AG04450 (cell line): ENCODE measurements at regions not wholly inside any gene's neighbourhood (a gene's known extent, or its start where the extent isn't known, plus 50 kb on each side); places are given as distances from the start of the nearest gene placed in this dataset.

Source experiments
- CTCF ChIA-PET: fragments of 300-600, 350-600 bp; formaldehyde crosslinking; extraction: SDS; loops from one replicate; lab custom pipeline; 2022; ENCODE audit warnings: antibody characterized with exemption, inconsistent platforms; lab: Charles Lee
- POLR2A ChIA-PET: fragments of 350-600 bp; formaldehyde crosslinking; extraction: SDS; loops from one replicate; lab custom pipeline; 2021; ENCODE audit warnings: antibody characterized with exemption, inconsistent platforms; lab: Yijun Ruan, JAX
- DNase-seq: peaks from one replicate; pipeline ENCODE4 v3.0.0-alpha.2; 2011; ENCODE audit warnings: low read depth, low spot score
- H3K27ac ChIP-seq: one replicate; pipeline ENCODE4 v1.5.1; 2012; ENCODE audit warnings: low read depth, low read length, control low read depth
- H3K27me3 ChIP-seq: one replicate; pipeline ENCODE4 v1.6.0; 2012; ENCODE audit warnings: low read length; ENCODE audit not compliant: control insufficient read depth, insufficient read depth
- H3K4me3 ChIP-seq: 2 replicates; pipeline ENCODE4 v1.5.1; 2011; ENCODE audit warnings: mild to moderate bottlenecking, low read depth, low read length, control low read depth
- H3K9me3 ChIP-seq: 2 replicates; pipeline ENCODE4 v1.5.1; 2012; ENCODE audit warnings: low read length; ENCODE audit not compliant: control insufficient read depth, insufficient read depth
- CTCF ChIP-seq: IDR thresholded peaks from 2 replicates; pipeline ENCODE4 v1.5.1; 2011; ENCODE audit warnings: low read depth, low read length, control low read depth, inconsistent platforms

- Histone ChIP-seq H3K27me3 (no peaks in the 10 kb centered on the region), H3K9me3 (peaks cover 37% of the 10 kb centered on the region), H3K27ac (no peak overlapping the region), H3K4me3 (no peak overlapping the region)
- no peak for DNase-seq
- ChIA-PET POLR2A (no interaction called here), CTCF (no interaction called here)
- TF ChIP-seq CTCF: no peak
Observed at GRCh38 chr22:47826016-47826415, 1063.6 kb downstream of the TBC1D22A start.

- Histone ChIP-seq H3K27ac (no peak overlapping the region), H3K4me3 (no peak overlapping the region), H3K27me3 (no peaks in the 10 kb centered on the region), H3K9me3 (peaks cover 47% of the 10 kb centered on the region)
- no peak for TF ChIP-seq CTCF
- ChIA-PET POLR2A (no interaction called here), CTCF (no interaction called here)
- no peak for DNase-seq
Observed at GRCh38 chr22:47822422-47822821, 1060.0 kb downstream of the TBC1D22A start.

- DNase-seq: no peak
- Histone ChIP-seq H3K9me3 (peaks cover 77% of the 10 kb centered on the region), H3K27ac (no peak overlapping the region), H3K27me3 (no peaks in the 10 kb centered on the region), H3K4me3 (no peak overlapping the region)
- CTCF ChIA-PET: no interaction called here
- POLR2A ChIA-PET: no interaction called here
- TF ChIP-seq CTCF: no peak
Observed at GRCh38 chr22:47818496-47818895, 1056.0 kb downstream of the TBC1D22A start.

- Histone ChIP-seq H3K27me3 (no peaks in the 10 kb centered on the region), H3K9me3 (peaks cover 75% of the 10 kb centered on the region), H3K4me3 (no peak overlapping the region), H3K27ac (no peak overlapping the region)
- CTCF ChIA-PET: no interaction called here
- TF ChIP-seq CTCF: no peak
- POLR2A ChIA-PET: no interaction called here
- DNase-seq: no peak
Observed at GRCh38 chr22:47817380-47817779, 1054.9 kb downstream of the TBC1D22A start.

GRCh38 chr22:47816863-47817210, 1054.4 kb downstream of the TBC1D22A start:
- Histone ChIP-seq H3K4me3 (no peak overlapping the region), H3K27me3 (no peaks in the 10 kb centered on the region), H3K27ac (no peak overlapping the region), H3K9me3 (peaks cover 77% of the 10 kb centered on the region)
- POLR2A ChIA-PET: no interaction called here
- DNase-seq: no peak
- CTCF ChIA-PET: no interaction called here
- TF ChIP-seq CTCF: no peak
